A673 (cell line): ENCODE measurements at regions not wholly inside any gene's neighbourhood (a gene's known extent, or its start where the extent isn't known, plus 50 kb on each side); places are given as distances from the start of the nearest gene placed in this dataset.

ENCODE experiments used
- BruUV-seq: library from RNA; stranded (reverse); fragments of 400-500 nt; replicated peaks from 2 replicates; lab custom pipeline; 2021; lab: Mats Ljungman, UMichigan
- CTCF ChIA-PET: fragments of 300-600 bp; sonication (Branson Sonifier 250); formaldehyde crosslinking; loops from one replicate; lab custom pipeline; 2022; ENCODE audit warnings: antibody characterized with exemption; lab: Charles Lee
- POLR2A ChIA-PET: fragments of 300-600 bp; sonication (Branson Sonifier 250); formaldehyde crosslinking; loops from one replicate; lab custom pipeline; 2022; ENCODE audit warnings: antibody characterized with exemption; ENCODE audit not compliant: low non-redundant PET; lab: Charles Lee
- DNase-seq: peaks from one replicate; pipeline ENCODE4 v3.0.0-alpha.2; 2015; ENCODE audit warnings: low spot score
- H3K27ac ChIP-seq: fragments of 200-600 bp; sonication (generic); 2 replicates; pipeline ENCODE4 v1.5.1; 2016; ENCODE audit warnings: mixed run types, low read depth, mild to moderate bottlenecking, mixed read lengths, antibody characterized with exemption, low read length; ENCODE audit not compliant: poor library complexity, severe bottlenecking
- H3K27me3 ChIP-seq: fragments of 200-600 bp; sonication (generic); replicated peaks from 2 replicates; pipeline ENCODE4 v1.6.1; 2017; ENCODE audit warnings: mixed run types, low read depth, mild to moderate bottlenecking, mixed read lengths, antibody characterized with exemption, low read length; ENCODE audit not compliant: insufficient read depth, poor library complexity
- H3K36me3 ChIP-seq: fragments of 200-600 bp; sonication (generic); 2 replicates; pipeline ENCODE4 v1.6.1; 2016; ENCODE audit warnings: mixed run types, mild to moderate bottlenecking, mixed read lengths, antibody characterized with exemption, low read length; ENCODE audit not compliant: insufficient read depth, poor library complexity, severe bottlenecking
- H3K4me1 ChIP-seq: fragments of 200-600 bp; sonication (generic); 2 replicates; pipeline ENCODE4 v1.6.1; 2017; ENCODE audit warnings: mixed run types, mild to moderate bottlenecking, mixed read lengths, antibody characterized with exemption, low read length; ENCODE audit not compliant: insufficient read depth, poor library complexity, severe bottlenecking
- H3K4me3 ChIP-seq: fragments of 200-600 bp; sonication (generic); 2 replicates; pipeline ENCODE4 v1.5.1; 2016; ENCODE audit warnings: low read depth, mixed run types, mild to moderate bottlenecking, mixed read lengths, low read length; ENCODE audit not compliant: poor library complexity, severe bottlenecking
- H3K9me3 ChIP-seq: fragments of 200-600 bp; sonication (generic); 2 replicates; pipeline ENCODE4 v1.6.1; 2016; ENCODE audit warnings: mixed run types, low read depth, mild to moderate bottlenecking, mixed read lengths, antibody characterized with exemption, low read length; ENCODE audit not compliant: poor library complexity, severe bottlenecking
- EZH2 ChIP-seq: fragments of 200-600 bp; sonication (generic); IDR thresholded peaks from 2 replicates; pipeline ENCODE4 v1.6.1; 2017; ENCODE audit warnings: borderline replicate concordance, low read depth, mild to moderate bottlenecking, mixed read lengths, antibody characterized with exemption, low read length; ENCODE audit not compliant: poor library complexity, severe bottlenecking
- intact Hi-C: fragments of 100-400 bp; cut with micrococcal nuclease; formaldehyde crosslinking; loops from one replicate; pipeline ENCODE4 v1.10.0; 2022; ENCODE audit not compliant: unreplicated experiment
- TF ChIP-seq, protein P1 (sequence below): fragments of 300-800, 200-600 bp; sonication (generic); conservative IDR thresholded peaks from 2 replicates; pipeline ENCODE4 v1.5.1; 2017; ENCODE audit warnings: low read depth, mild to moderate bottlenecking, antibody characterized with exemption, low read length, moderate library complexity, mixed read lengths

DNA sequence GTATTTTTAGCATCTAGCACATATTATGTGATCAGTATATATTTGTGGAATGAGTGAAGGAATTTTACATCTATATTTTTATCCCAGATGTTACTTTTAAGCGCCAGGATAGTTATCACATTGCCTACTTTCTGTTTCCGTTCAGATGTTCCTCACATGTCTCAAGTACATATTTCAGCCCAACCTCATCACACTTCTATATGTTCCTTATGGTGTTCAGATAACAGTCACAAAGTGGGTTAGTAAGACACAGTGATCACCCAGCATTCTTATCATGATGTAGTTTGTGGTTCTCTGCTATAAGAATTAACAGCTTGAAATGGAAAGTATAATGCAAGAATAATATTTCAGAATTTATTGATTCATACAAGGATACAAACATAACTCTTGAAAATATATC lies 170.0 kb upstream of the RASA1 start:
- CTCF ChIA-PET = no interaction called here
- H3K27ac ChIP-seq = no peak overlapping the region
- H3K27me3 ChIP-seq = no peaks in the 10 kb centered on the region
- DNase-seq = no peak
- no TSS peak for BruUV-seq
- TF ChIP-seq, protein P1, sequence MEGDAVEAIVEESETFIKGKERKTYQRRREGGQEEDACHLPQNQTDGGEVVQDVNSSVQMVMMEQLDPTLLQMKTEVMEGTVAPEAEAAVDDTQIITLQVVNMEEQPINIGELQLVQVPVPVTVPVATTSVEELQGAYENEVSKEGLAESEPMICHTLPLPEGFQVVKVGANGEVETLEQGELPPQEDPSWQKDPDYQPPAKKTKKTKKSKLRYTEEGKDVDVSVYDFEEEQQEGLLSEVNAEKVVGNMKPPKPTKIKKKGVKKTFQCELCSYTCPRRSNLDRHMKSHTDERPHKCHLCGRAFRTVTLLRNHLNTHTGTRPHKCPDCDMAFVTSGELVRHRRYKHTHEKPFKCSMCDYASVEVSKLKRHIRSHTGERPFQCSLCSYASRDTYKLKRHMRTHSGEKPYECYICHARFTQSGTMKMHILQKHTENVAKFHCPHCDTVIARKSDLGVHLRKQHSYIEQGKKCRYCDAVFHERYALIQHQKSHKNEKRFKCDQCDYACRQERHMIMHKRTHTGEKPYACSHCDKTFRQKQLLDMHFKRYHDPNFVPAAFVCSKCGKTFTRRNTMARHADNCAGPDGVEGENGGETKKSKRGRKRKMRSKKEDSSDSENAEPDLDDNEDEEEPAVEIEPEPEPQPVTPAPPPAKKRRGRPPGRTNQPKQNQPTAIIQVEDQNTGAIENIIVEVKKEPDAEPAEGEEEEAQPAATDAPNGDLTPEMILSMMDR = no peak
- no peak for TF ChIP-seq EZH2
- POLR2A ChIA-PET = no interaction called here
- H3K9me3 ChIP-seq = no peaks in the 10 kb centered on the region
- no peaks in the 10 kb centered on the region for H3K36me3 ChIP-seq
- no peak overlapping the region for H3K4me3 ChIP-seq
- peaks cover 6% of the 10 kb centered on the region for H3K4me1 ChIP-seq
- intact Hi-C loops = no loop called here

DNA sequence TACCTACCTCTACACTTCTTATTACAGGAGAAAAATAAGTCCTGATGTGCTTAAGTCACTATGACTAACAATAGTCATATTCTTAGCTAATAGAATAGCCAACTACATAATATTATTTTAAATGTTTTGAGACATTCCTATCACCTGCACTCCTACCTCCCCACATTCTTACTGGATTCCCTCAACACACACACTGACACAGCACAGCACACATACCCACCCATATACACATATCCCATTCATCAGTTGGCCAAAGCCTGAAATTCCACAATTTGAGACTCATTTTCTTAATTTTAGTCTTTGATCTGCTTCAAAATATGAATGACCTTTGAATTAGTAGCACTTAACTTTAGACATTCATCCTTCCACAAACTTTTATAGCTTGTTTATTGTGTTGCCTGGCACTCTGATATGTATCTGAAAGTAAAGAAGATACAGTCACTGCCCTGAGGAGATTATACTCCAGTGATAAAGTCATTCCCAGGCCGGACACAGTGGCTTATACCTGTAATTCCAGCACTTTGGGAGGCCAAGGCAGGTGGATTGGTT lies 168.3 kb upstream of the RASA1 start:
- no TSS peak for BruUV-seq
- Histone ChIP-seq H3K27me3 (no peaks in the 10 kb centered on the region), H3K27ac (no peak overlapping the region), H3K4me3 (no peak overlapping the region), H3K4me1 (peaks cover 17% of the 10 kb centered on the region), H3K36me3 (no peaks in the 10 kb centered on the region), H3K9me3 (no peaks in the 10 kb centered on the region)
- CTCF ChIA-PET = no interaction called here
- intact Hi-C loops = no loop called here
- POLR2A ChIA-PET = interaction anchor here (0.6 kb wide), 1 partner anchor 18 kb away, joined by 3 read pairs; no protein-coding TSS in a partner anchor
- no peak for DNase-seq
- TF ChIP-seq, protein P1 = no peak
- no peak for TF ChIP-seq EZH2

DNA sequence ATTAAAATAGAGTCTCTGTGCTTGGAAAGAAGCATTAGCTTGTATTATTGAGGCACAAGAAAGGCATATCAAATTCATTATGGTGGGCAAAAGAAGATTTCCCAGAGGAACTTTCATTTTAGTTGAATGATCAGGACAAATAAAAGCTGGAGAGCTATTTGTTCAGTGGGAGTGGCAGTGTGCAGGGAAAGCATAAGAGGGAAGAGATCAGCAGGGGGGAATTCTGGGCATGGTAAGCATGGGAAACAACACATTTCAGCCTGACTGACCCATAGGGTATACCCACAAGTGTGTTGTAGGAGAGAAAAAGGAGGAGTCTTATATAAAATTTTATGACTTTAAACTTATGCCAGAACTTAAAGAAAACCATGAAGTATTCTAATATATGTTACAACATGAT lies 167.7 kb upstream of the RASA1 start:
- H3K36me3 ChIP-seq = no peaks in the 10 kb centered on the region
- no TSS peak for BruUV-seq
- TF ChIP-seq EZH2 = no peak
- TF ChIP-seq, protein P1 = no peak
- H3K9me3 ChIP-seq = no peaks in the 10 kb centered on the region
- CTCF ChIA-PET = no interaction called here
- POLR2A ChIA-PET = interaction anchor here (0.6 kb wide), 1 partner anchor 18 kb away, joined by 3 read pairs; no protein-coding TSS in a partner anchor
- H3K27ac ChIP-seq = no peak overlapping the region
- no peak overlapping the region for H3K4me3 ChIP-seq
- peaks cover 17% of the 10 kb centered on the region for H3K4me1 ChIP-seq
- H3K27me3 ChIP-seq = no peaks in the 10 kb centered on the region
- intact Hi-C loops = no loop called here
- DNase-seq = no peak
